LHCN-M2 (cell line): ENCODE measurements at regions not wholly inside any gene's neighbourhood (a gene's known extent, or its start where the extent isn't known, plus 50 kb on each side); places are given as distances from the start of the nearest gene placed in this dataset.

Source experiments
- DNase-seq: peaks from one replicate; pipeline ENCODE4 v3.0.0-alpha.2; 2012; ENCODE audit warnings: low read depth

- no peak for DNase-seq
These were observed 217.5 kb upstream of the RIOK2 start for GRCh38 chr5:97400537-97400936.

- no peak for DNase-seq
These were observed 222.9 kb upstream of the RIOK2 start for GRCh38 chr5:97405941-97406340.

- no peak for DNase-seq
These were observed 224.1 kb upstream of the RIOK2 start for GRCh38 chr5:97406946-97407676.

GRCh38 chr5:97408331-97408730, 225.3 kb upstream of the RIOK2 start:
- no peak for DNase-seq

GRCh38 chr5:97412959-97413358, 229.9 kb upstream of the RIOK2 start:
- peak; percentile 77 for DNase-seq

GRCh38 chr5:97417986-97418385, 234.9 kb upstream of the RIOK2 start:
- DNase-seq, result no peak

- DNase-seq, result no peak
These were observed 235.4 kb upstream of the RIOK2 start for GRCh38 chr5:97418462-97418861.

GRCh38 chr5:97420646-97421045, 237.6 kb upstream of the RIOK2 start:
- DNase-seq, result no peak

- DNase-seq, result peak; percentile 30
These were observed 239.6 kb upstream of the RIOK2 start for GRCh38 chr5:97422678-97423077.

- peak; percentile 46 for DNase-seq
These were observed 242.5 kb upstream of the RIOK2 start for GRCh38 chr5:97425511-97425910.

- peak; percentile 45 for DNase-seq
These were observed 244.2 kb upstream of the RIOK2 start for GRCh38 chr5:97427235-97427634.

GRCh38 chr5:97434021-97434420, 251.0 kb upstream of the RIOK2 start:
- no peak for DNase-seq

- DNase-seq, result no peak
These were observed 253.4 kb upstream of the RIOK2 start for GRCh38 chr5:97436405-97436804.

- DNase-seq, result no peak
These were observed 260.7 kb upstream of the RIOK2 start for GRCh38 chr5:97443740-97444139.

- DNase-seq, result no peak
These were observed 266.1 kb upstream of the RIOK2 start for GRCh38 chr5:97449172-97449571.

- no peak for DNase-seq
These were observed 269.6 kb upstream of the RIOK2 start for GRCh38 chr5:97452646-97453045.

GRCh38 chr5:97453263-97453662, 270.2 kb upstream of the RIOK2 start:
- no peak for DNase-seq

GRCh38 chr5:97454015-97454414, 271.0 kb upstream of the RIOK2 start:
- no peak for DNase-seq

- DNase-seq, result peak; percentile 55
These were observed 272.9 kb upstream of the RIOK2 start for GRCh38 chr5:97455996-97456395.

GRCh38 chr5:97458851-97459250, 275.8 kb upstream of the RIOK2 start:
- no peak for DNase-seq

GRCh38 chr5:97471951-97472350, 288.9 kb upstream of the RIOK2 start:
- no peak for DNase-seq

- DNase-seq, result no peak
These were observed 292.8 kb upstream of the RIOK2 start for GRCh38 chr5:97475847-97476246.

- DNase-seq, result no peak
These were observed 293.9 kb upstream of the RIOK2 start for GRCh38 chr5:97476852-97477534.
